Esophagus muscularis mucosa (tissue), 3 donors: ENCODE measurements at regions not wholly inside any gene's neighbourhood (a gene's known extent, or its start where the extent isn't known, plus 50 kb on each side); places are given as distances from the start of the nearest gene placed in this dataset.

Experiments
- CTCF ChIP-seq, 3 experiments: fragments of 200-600 bp in 2 of 3; fragments of 450-650 bp in 1 of 3; sonication (generic) in 2 of 3; IDR thresholded peaks; one replicate each; pipeline ENCODE4 v1.5.1; 2017 to 2019; ENCODE audit warnings: antibody characterized with exemption in 3 of 3, mild to moderate bottlenecking in 2 of 3, moderate library complexity in 1 of 3
- POLR2AphosphoS5 ChIP-seq, 2 donors: sonication (generic); formaldehyde crosslinking; IDR thresholded peaks; one replicate each; pipeline ENCODE4 v1.6.1; 2017; ENCODE audit warnings: antibody characterized with exemption in 2 of 2

DNA sequence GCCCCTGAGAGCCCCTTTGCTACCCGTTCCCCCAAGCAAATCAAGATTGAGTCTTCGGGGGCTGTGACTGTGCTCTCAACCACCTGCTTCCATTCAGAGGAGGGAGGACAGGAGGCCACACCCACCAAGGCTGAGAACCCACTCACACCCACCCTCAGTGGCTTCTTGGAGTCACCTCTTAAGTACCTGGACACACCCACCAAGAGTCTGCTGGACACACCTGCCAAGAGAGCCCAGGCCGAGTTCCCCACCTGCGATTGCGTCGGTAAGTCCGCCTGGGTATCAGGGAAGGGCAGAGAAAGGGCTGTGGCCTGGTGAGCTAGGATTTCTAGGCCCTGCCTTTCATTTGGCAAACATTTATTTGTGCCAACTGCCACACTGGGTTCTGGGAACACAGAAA lies 63.4 kb downstream of the TET3 start:
- TF ChIP-seq CTCF (IDR thresholded peaks at IDR 0.05) (no peak), POLR2AphosphoS5 (IDR thresholded peaks at IDR 0.05) (no peak)
